HG03439 (cell line): ENCODE measurements at regions not wholly inside any gene's neighbourhood (a gene's known extent, or its start where the extent isn't known, plus 50 kb on each side); places are given as distances from the start of the nearest gene placed in this dataset.

Experiments used
- ATAC-seq: cut with Tn5 transposase; IDR thresholded peaks from one replicate; pipeline ENCODE4 v1.9.1; 2021; ENCODE audit warnings: mild to moderate bottlenecking, moderate library complexity; ENCODE audit not compliant: unreplicated experiment

GRCh38 chr6:63521475-63522210 lies 50.6 kb upstream of the LOC128125822 start:
- ATAC-seq, result no peak
